Ectodermal cell (in vitro differentiated cells): ENCODE measurements at regions not wholly inside any gene's neighbourhood (a gene's known extent, or its start where the extent isn't known, plus 50 kb on each side); places are given as distances from the start of the nearest gene placed in this dataset.
"Not testable (repeated sequence)": the region's sequence is repeated elsewhere in the genome, so short reads cannot be mapped to it uniquely, and the experiment has no call there.

Experiments
- H3K27ac ChIP-seq: 2 replicates; pipeline ENCODE4 v1.7.0; 2013; ENCODE audit warnings: mild to moderate bottlenecking, low read depth, low read length; ENCODE audit not compliant: insufficient read depth, poor library complexity, severe bottlenecking
- H3K27me3 ChIP-seq: 2 replicates; pipeline ENCODE4 v1.7.0; 2013; ENCODE audit warnings: mild to moderate bottlenecking, low read length; ENCODE audit not compliant: insufficient read depth, control insufficient read depth, poor library complexity, severe bottlenecking
- H3K36me3 ChIP-seq: one replicate; pipeline ENCODE4 v1.7.0; 2013; ENCODE audit warnings: low read length; ENCODE audit not compliant: control insufficient read depth, insufficient read depth
- H3K4me1 ChIP-seq: one replicate; pipeline ENCODE4 v1.7.0; 2013; ENCODE audit warnings: low read length; ENCODE audit not compliant: control insufficient read depth, insufficient read depth
- H3K4me3 ChIP-seq: 2 replicates; pipeline ENCODE4 v1.7.0; 2013; ENCODE audit warnings: low read depth, low read length, control low read depth; ENCODE audit not compliant: insufficient read depth
- H3K9me3 ChIP-seq: 2 replicates; pipeline ENCODE4 v1.7.0; 2013; ENCODE audit warnings: mild to moderate bottlenecking, low read length, moderate library complexity; ENCODE audit not compliant: control insufficient read depth
- WGBS, 2 experiments: methylation state at CpG; one replicate each; pipeline ENCODE4 v1.1.7; 2013; ENCODE audit warnings: missing lambda C conversion rate in 2 of 2; 5-methylcytosine and 5-hydroxymethylcytosine counted together

GRCh38 chr13:65710514-65710913 lies 1519.6 kb downstream of the PCDH9 start:
- 90 to 93% methylated on average over 2 to 4 of the region's 4 CpGs for WGBS, 2 experiments
- Histone ChIP-seq H3K9me3 (no peaks in the 10 kb centered on the region), H3K27ac (no peak overlapping the region), H3K4me3 (no peak overlapping the region), H3K4me1 (no peaks in the 10 kb centered on the region), H3K36me3 (no peaks in the 10 kb centered on the region), H3K27me3 (no peaks in the 10 kb centered on the region)

- Histone ChIP-seq H3K4me1 (no peaks in the 10 kb centered on the region), H3K27me3 (no peaks in the 10 kb centered on the region), H3K9me3 (no peaks in the 10 kb centered on the region), H3K4me3 (no peak overlapping the region), H3K36me3 (no peaks in the 10 kb centered on the region), H3K27ac (no peak overlapping the region)
Measured at GRCh38 chr13:65697843-65698242, 1532.3 kb downstream of the PCDH9 start.

GRCh38 chr13:65679240-65679639 lies 1550.9 kb downstream of the PCDH9 start:
- Histone ChIP-seq H3K9me3 (no peaks in the 10 kb centered on the region), H3K27ac (no peak overlapping the region), H3K4me3 (no peak overlapping the region), H3K4me1 (no peaks in the 10 kb centered on the region), H3K27me3 (no peaks in the 10 kb centered on the region), H3K36me3 (no peaks in the 10 kb centered on the region)
- 86 to 97% methylated on average over 1 of the region's 1 CpG for WGBS, 2 experiments

GRCh38 chr13:65677906-65678305 lies 1552.2 kb downstream of the PCDH9 start:
- H3K9me3 ChIP-seq, result no peaks in the 10 kb centered on the region
- H3K4me3 ChIP-seq, result no peak overlapping the region
- H3K27ac ChIP-seq, result no peak overlapping the region
- no peaks in the 10 kb centered on the region for H3K36me3 ChIP-seq
- no peaks in the 10 kb centered on the region for H3K27me3 ChIP-seq
- 69 to 80% methylated on average over 1 of the region's 1 CpG for WGBS, 2 experiments
- H3K4me1 ChIP-seq, result no peaks in the 10 kb centered on the region

DNA sequence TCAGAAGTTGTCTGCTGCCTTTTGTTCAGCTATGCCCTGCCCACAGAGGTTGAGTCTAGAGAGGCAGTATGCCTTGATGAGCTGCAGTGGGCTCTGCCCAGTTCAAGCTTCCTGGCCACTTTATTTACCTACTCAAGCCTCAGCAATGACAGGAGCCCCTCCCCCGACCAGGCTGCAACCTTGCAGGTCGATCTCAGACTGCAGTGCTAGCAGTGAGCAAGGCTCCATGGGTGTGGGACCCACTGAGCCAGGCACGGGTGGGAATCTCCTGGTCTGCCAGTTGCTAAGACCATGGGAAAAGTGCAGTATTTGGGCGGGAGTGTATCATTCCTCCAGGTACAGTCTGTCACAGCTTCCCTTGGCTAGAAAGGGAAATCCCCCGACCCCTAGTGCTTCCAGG lies 1554.8 kb downstream of the PCDH9 start:
- WGBS, 2 experiments, result 88 to 97% methylated on average over 5 of the region's 5 CpGs
- H3K27ac ChIP-seq, H3K9me3 ChIP-seq, H3K4me1 ChIP-seq, H3K4me3 ChIP-seq, H3K27me3 ChIP-seq, H3K36me3 ChIP-seq: not testable (repeated sequence)

- 90 to 96% methylated on average over 4 to 5 of the region's 6 CpGs for WGBS, 2 experiments
- Histone ChIP-seq H3K27me3 (no peaks in the 10 kb centered on the region), H3K4me3 (no peak overlapping the region), H3K4me1 (no peaks in the 10 kb centered on the region), H3K27ac (no peak overlapping the region), H3K36me3 (no peaks in the 10 kb centered on the region), H3K9me3 (no peaks in the 10 kb centered on the region)
Measured at GRCh38 chr13:65670014-65670625, 1560.0 kb downstream of the PCDH9 start.

DNA sequence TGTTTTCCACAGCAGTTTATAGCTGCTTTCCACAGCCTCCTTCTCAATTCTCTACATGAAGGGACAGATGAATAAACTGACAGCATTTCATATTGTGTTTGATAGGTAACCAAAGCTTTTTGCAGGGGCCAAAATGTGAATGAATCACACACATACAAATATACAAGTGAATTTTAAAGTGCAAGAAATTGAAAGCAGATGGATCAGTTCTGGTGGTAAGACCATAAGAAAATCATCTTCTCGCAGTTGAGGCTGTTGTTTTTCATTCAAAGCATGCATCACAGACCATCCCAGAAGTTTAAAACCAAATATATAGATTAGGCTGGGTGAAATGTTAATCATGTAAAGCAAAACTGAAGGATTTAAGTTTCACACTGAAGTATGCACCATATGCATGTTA lies 1569.4 kb downstream of the PCDH9 start:
- WGBS, 2 experiments, result 100% methylated on average over 1 of the region's 1 CpG; no CpG with 5 or more reads in 1 of the 2 experiments
- H3K9me3 ChIP-seq, result no peaks in the 10 kb centered on the region
- no peak overlapping the region for H3K27ac ChIP-seq
- H3K4me3 ChIP-seq, result no peak overlapping the region
- H3K4me1 ChIP-seq, result no peaks in the 10 kb centered on the region
- no peaks in the 10 kb centered on the region for H3K27me3 ChIP-seq
- no peaks in the 10 kb centered on the region for H3K36me3 ChIP-seq

DNA sequence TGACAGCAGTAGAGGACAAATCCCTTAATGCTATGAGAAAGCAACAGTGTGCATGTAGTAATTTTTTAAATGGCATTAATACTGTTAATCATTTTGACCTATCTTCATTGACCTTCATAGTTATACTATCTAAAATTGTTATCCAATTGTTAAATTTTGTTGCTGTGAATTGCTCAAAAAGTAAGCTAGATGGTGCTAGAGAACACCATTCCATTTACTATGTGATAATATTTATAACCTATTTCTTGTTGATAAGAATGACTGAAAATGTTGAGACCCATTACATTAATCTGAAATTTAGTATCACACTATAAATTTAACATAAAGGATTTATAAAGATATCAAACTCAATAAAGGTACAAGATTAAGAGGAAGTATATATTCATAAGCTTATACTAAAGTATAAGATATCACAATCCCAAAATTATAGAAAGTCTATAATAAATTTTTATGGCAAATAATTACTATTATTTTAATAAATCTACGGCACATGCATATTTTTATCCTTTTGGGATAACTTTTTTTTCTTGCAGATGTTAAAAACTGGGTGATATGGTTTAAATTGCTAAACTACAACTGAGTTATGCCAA lies 1573.3 kb downstream of the PCDH9 start:
- Histone ChIP-seq H3K27me3 (no peaks in the 10 kb centered on the region), H3K36me3 (no peaks in the 10 kb centered on the region), H3K9me3 (no peaks in the 10 kb centered on the region), H3K27ac (no peak overlapping the region), H3K4me1 (no peaks in the 10 kb centered on the region), H3K4me3 (no peak overlapping the region)
- 83% methylated on average over 1 of the region's 1 CpG; no CpG with 5 or more reads in 1 of the 2 experiments for WGBS, 2 experiments

GRCh38 chr13:65653613-65654012 lies 1576.5 kb downstream of the PCDH9 start:
- H3K9me3 ChIP-seq, result no peaks in the 10 kb centered on the region
- 90 to 93% methylated on average over 2 of the region's 2 CpGs for WGBS, 2 experiments

GRCh38 chr13:65650321-65650720 lies 1579.8 kb downstream of the PCDH9 start:
- H3K4me1 ChIP-seq, result no peaks in the 10 kb centered on the region
- no peaks in the 10 kb centered on the region for H3K9me3 ChIP-seq
- WGBS, 2 experiments, result 79 to 89% methylated on average over 3 to 4 of the region's 5 CpGs
- H3K4me3 ChIP-seq, result no peak overlapping the region
- no peaks in the 10 kb centered on the region for H3K27me3 ChIP-seq
- no peaks in the 10 kb centered on the region for H3K36me3 ChIP-seq
- H3K27ac ChIP-seq, result no peak overlapping the region

More at GRCh38 chr13:65653613-65654012, 1576.5 kb downstream of the PCDH9 start:
- Histone ChIP-seq H3K27ac (no peak overlapping the region), H3K4me3 (no peak overlapping the region), H3K36me3 (no peaks in the 10 kb centered on the region), H3K27me3 (no peaks in the 10 kb centered on the region), H3K4me1 (no peaks in the 10 kb centered on the region)
